IPS DF 4.7 (cell line): ENCODE measurements at regions not wholly inside any gene's neighbourhood (a gene's known extent, or its start where the extent isn't known, plus 50 kb on each side); places are given as distances from the start of the nearest gene placed in this dataset.
"Not testable (repeated sequence)": the region's sequence is repeated elsewhere in the genome, so short reads cannot be mapped to it uniquely, and the experiment has no call there.

Experiments used
- DNase-seq: peaks from one replicate; pipeline ENCODE4 v3.0.0-alpha.2; 2013; ENCODE audit warnings: low spot score; ENCODE audit errors: extremely low read depth

DNA sequence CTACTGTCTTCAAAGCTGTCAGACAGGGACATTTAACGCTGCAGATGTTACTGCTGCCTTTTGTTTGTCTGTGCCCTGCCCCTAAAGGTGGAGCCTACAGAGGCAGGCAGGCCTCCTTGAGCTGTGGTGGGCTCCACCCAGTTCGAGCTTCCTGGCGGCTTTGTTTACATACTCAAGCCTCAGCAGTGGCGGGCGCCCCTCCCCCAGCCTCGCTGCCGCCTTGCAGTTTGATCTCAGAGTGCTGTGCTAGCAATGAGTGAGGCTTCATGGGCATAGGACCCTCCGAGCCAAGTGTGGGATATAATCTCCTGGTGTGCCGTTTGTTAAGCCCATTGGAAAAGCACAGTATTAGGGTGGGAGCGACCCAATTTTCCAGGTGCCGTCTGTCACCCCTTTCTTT, 609.8 kb upstream of the MDGA2 start:
- DNase-seq = not testable (repeated sequence)

DNA sequence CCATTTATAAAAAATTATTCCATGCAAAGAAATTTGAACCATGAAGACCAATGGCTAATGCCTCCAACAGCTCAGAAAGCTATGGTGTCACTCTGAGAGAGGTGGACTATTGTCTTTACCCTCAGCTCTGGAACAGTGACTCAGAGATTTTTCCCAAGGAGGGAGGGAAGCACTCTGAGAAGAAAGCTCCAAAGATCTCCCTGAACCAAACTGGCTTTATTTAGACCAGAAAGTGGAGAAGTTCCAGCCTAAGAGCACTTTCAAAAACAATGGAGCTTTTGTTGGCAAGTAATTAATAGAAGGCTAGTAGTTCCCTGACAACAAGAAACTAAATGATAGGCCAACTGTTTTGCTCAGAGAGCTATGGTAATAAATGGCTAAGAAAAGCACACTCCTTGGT, 599.9 kb upstream of the MDGA2 start:
- no peak for DNase-seq

- DNase-seq = no peak
Measured at GRCh38 chr14:48274826-48275225, 599.4 kb upstream of the MDGA2 start.

GRCh38 chr14:48267926-48268325, 592.5 kb upstream of the MDGA2 start:
- not testable (repeated sequence) for DNase-seq

DNA sequence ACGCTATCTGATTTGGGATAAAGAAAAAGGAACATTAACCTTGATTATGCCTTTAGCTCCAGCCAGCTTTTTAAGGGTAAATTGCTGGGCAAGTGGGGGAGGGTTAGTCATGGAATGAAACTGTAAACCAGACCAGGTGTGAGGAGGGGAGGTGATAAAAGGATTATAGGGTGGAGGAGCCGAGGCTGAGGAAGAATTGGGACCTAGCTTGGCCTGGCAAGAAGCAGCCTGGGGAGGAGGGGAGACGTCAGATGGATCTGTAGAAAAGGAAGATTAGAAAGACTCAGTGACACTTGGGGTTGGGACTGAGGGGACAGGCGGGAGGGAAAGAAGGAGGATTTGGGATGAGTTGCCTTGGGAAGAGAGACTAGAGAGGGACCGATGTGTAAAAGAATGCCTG, 590.8 kb upstream of the MDGA2 start:
- DNase-seq = not testable (repeated sequence)

- DNase-seq = no peak
Measured at GRCh38 chr14:48261436-48261835, 586.0 kb upstream of the MDGA2 start.

DNA sequence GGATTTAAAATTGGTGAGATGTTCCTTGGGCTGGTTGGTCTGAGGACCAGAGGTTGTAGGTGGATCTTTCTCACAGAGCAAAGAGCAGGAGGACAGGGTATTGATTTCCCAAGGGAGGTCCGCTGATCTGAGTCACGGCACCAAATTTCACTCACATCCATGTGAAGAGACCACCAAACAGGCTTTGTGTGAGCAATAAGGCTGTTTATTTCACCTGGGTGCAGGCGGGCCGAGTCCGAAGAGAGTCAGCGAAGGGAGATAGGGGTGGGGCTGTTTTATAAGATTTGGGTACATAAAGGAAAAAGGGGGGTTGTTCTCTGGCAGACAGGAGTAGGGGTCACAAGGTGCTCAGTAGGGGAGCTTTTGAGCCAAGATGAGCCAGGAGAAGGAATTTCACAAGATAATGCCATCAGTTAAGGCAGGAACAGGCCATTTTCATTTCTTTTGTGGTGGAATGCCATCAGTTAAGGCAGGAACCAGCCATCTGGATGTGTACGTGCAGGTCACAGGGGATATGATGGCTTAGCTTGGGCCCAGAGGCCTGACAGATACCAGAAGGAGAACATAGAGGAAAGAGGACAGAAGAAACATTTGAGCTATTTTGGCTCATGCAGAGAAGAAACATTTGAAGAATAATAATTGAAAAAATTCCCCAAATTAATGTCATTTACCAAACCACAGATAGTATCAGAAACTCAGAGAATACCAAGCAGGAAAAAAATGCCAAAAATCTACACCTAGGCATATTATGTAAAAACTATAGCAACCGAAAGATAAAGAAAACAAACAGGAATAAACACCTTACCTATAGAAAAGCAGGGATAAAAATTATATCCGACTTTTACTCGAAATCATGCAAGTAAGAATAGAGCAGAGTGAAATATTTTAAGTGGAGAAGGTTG, 585.2 kb upstream of the MDGA2 start:
- DNase-seq = not testable (repeated sequence)

GRCh38 chr14:48259876-48260275, 584.5 kb upstream of the MDGA2 start:
- DNase-seq = not testable (repeated sequence)

GRCh38 chr14:48259232-48259631, 583.8 kb upstream of the MDGA2 start:
- not testable (repeated sequence) for DNase-seq

GRCh38 chr14:48258703-48259102, 583.3 kb upstream of the MDGA2 start:
- DNase-seq = not testable (repeated sequence)

DNA sequence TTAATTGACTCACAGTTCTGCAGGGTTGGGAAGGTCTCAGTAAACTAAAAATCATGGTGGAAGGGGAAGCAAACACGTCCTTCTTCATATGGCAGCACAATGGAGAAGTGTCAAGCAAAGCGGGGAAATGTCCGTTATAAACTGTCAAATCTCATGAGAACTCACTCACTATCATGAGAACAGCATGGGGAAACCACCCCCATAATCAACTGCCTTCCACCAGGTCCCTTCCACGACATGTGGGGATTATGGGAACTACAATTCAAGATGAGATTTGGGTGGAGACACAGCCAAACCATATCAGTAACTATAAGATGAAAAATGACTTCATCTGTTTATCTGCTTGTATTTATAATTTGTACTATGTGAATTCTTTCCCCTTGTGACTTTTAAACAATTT, 577.6 kb upstream of the MDGA2 start:
- DNase-seq = no peak

DNA sequence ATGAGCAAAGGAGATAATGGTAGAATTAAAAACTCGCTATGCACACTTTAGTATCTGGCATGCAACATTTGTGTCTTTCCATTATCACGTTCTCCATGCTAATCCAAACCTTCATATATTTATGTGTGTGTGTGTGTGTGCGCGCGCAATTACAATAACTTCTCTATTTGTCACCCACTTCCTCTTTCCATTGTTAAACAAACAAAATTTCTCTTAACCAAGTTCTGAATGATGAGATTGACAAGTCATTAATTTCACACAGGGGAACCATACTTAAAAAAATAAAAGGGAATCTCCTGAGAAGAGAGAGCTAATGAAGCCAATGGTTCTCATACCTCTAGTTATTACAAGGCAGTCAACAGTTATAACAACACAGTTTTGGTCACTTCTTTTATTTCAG, 575.9 kb upstream of the MDGA2 start:
- no peak for DNase-seq

- no peak for DNase-seq
Measured at GRCh38 chr14:48250575-48250974, 575.2 kb upstream of the MDGA2 start.

- no peak for DNase-seq
Measured at GRCh38 chr14:48247977-48248376, 572.6 kb upstream of the MDGA2 start.

- no peak for DNase-seq
Measured at GRCh38 chr14:48243900-48244299, 568.5 kb upstream of the MDGA2 start.

DNA sequence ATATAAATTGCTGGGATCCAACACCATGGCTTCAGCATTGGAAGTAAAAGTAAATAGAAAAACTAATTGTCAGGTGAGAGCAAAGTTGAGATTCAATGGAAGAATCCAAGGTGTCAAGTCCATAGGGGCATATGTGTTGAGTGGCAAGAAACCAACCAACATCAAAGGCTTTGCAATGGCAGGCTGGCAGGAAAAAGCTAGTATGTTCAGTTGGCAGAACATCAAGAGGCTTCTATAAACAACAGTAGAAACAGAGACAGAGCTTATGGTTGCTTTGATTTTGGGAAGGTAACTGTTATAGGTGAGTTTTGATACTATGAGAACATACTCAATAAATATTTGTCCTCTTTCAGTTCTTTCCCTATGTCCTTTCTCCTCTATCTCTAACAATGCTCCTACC, 553.7 kb upstream of the MDGA2 start:
- DNase-seq = no peak

- no peak for DNase-seq
Measured at GRCh38 chr14:48193893-48194292, 518.5 kb upstream of the MDGA2 start.

DNA sequence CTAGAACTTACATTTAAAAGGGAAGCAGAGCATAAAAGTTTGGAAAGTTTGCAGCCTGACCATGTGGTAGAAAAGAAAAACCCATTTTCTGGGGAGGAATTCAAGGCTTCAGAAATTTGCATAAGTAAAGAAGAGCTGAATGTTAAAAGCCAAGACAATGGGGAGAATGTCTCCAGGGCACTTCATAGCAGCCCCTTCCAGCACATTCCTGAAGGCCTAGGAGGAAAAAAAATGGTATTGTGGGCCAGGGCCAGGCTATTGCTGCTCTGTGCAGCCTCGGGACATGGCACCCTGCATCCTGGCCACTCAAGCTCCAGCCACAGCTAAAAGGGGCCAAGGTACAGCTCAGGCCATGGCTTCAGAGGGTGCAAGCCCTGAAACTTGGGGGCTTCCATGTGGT, 474.2 kb upstream of the MDGA2 start:
- not testable (repeated sequence) for DNase-seq

DNA sequence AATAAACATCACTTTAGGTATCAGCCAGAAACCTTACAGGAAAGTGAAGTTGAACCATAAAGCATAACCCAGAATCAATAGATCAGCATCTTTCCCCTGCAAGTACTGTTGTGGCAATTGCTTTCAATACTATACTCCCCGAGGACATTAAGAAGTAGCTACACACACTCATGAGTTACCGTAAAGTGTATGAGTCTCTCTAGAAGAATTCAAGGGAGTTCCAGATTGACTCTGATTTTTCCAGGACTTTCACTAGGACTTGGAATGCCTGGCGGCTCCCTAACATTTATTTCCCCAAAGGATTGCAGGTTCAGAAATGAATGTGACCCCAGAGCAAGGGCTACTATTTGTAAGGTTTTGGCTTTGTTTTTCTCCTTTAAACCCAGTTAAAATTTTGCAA, 465.4 kb upstream of the MDGA2 start:
- no peak for DNase-seq

- no peak for DNase-seq
Measured at GRCh38 chr14:48129472-48129871, 454.1 kb upstream of the MDGA2 start.

DNA sequence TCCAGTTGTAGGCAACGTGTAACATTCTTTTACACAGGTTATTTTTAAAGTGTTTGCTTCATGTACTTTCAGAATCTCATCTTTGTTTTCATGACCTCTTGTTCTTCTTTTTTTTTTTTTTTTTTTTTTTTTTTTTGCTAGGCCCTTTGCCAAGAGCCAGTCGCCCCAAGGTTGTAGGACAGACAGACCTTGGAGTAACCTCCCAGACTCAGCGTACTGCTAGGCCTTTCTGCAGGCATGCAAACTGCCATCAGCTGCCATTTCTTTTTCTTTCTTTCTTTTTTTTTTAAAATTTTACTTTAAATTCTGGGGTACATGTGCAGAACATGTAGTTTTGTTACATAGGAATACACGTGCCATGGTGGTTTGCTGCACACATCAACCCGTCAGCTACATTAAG, 452.3 kb upstream of the MDGA2 start:
- no peak for DNase-seq

DNA sequence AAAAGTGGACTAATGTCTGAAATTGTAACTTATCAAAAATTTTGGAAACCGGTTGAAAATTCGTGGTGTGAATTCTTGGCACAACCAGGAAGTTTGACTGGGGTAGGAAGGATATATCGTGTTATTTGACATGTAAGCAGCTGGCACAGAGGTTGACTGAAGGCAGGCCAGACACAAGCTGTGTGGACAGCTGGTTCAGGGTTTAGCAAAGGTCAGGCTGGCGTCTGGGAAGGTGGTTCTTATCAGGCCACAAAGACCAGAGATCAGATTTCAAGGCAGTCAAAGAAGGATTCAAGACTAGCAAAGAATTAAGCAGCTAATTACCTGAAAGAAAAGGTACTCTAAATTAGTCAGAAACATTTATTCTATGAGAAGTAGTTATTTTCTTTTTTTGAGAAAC, 450.2 kb upstream of the MDGA2 start:
- no peak for DNase-seq

- no peak for DNase-seq
Measured at GRCh38 chr14:48113713-48114112, 438.3 kb upstream of the MDGA2 start.
